DND-41 (cell line): ENCODE measurements at regions not wholly inside any gene's neighbourhood (a gene's known extent, or its start where the extent isn't known, plus 50 kb on each side); places are given as distances from the start of the nearest gene placed in this dataset.

Experiments used
- CTCF ChIP-seq: IDR thresholded peaks from 2 replicates; pipeline ENCODE4 v1.5.1; 2012; ENCODE audit warnings: borderline replicate concordance, low read length, moderate library complexity, mild to moderate bottlenecking; ENCODE audit not compliant: poor library complexity, severe bottlenecking; ENCODE audit errors: extremely low read depth
- EZH2 ChIP-seq: IDR thresholded peaks from 3 replicates; pipeline ENCODE4 v1.6.1; 2012; ENCODE audit warnings: borderline replicate concordance, low read depth, mild to moderate bottlenecking, moderate library complexity, low read length, inconsistent platforms; ENCODE audit not compliant: severe bottlenecking

GRCh38 chr11:119780222-119780953, 51.4 kb upstream of the NECTIN1 start:
- TF ChIP-seq CTCF, result no peak
- no peak for TF ChIP-seq EZH2
